Fibroblast of skin of left biceps (primary cell): ENCODE measurements at regions not wholly inside any gene's neighbourhood (a gene's known extent, or its start where the extent isn't known, plus 50 kb on each side); places are given as distances from the start of the nearest gene placed in this dataset.
A peak's percentile ranks its signal among the peaks of the same experiment; 100 is the strongest.
"Not testable (repeated sequence)": the region's sequence is repeated elsewhere in the genome, so short reads cannot be mapped to it uniquely, and the experiment has no call there.

Source experiments
- DNase-seq, 2 experiments: peaks; one replicate each; pipeline ENCODE4 v3.0.0-alpha.2; 2013; ENCODE audit warnings: low read depth in 2 of 2

- no peak for DNase-seq
Observed at GRCh38 chr7:67619175-67619574, 622.5 kb downstream of the TYW1 start.

GRCh38 chr7:67620216-67620933 is 623.7 kb downstream of the TYW1 start:
- no peak for DNase-seq

- no peak for DNase-seq
Observed at GRCh38 chr7:67621704-67622103, 625.1 kb downstream of the TYW1 start.

- peak; percentile 42 to 47 for DNase-seq
Observed at GRCh38 chr7:67625257-67625737, 628.7 kb downstream of the TYW1 start.

GRCh38 chr7:67631476-67631875 is 634.8 kb downstream of the TYW1 start:
- DNase-seq: no peak

GRCh38 chr7:67635271-67635670 is 638.6 kb downstream of the TYW1 start:
- DNase-seq: no peak

GRCh38 chr7:67636348-67637022 is 639.9 kb downstream of the TYW1 start:
- DNase-seq: no peak

- no peak for DNase-seq
Observed at GRCh38 chr7:67637023-67637358, 640.4 kb downstream of the TYW1 start.

GRCh38 chr7:67642542-67642941 is 645.9 kb downstream of the TYW1 start:
- not testable (repeated sequence) for DNase-seq

- no peak for DNase-seq
Observed at GRCh38 chr7:67644151-67644550, 647.5 kb downstream of the TYW1 start.

GRCh38 chr7:67652937-67653336 is 656.3 kb downstream of the TYW1 start:
- no peak for DNase-seq

- DNase-seq: no peak
Observed at GRCh38 chr7:67653856-67654454, 657.3 kb downstream of the TYW1 start.

GRCh38 chr7:67654642-67655041 is 658.0 kb downstream of the TYW1 start:
- DNase-seq: no peak

GRCh38 chr7:67655168-67655567 is 658.5 kb downstream of the TYW1 start:
- no peak for DNase-seq

GRCh38 chr7:67659091-67659490 is 662.5 kb downstream of the TYW1 start:
- DNase-seq: no peak

GRCh38 chr7:67662804-67663203 is 666.2 kb downstream of the TYW1 start:
- no peak for DNase-seq

GRCh38 chr7:67663644-67664043 is 667.0 kb downstream of the TYW1 start:
- no peak for DNase-seq

- DNase-seq: not testable (repeated sequence)
Observed at GRCh38 chr7:67666359-67666758, 669.7 kb downstream of the TYW1 start.

GRCh38 chr7:67671006-67671548 is 674.4 kb downstream of the TYW1 start:
- DNase-seq: no peak

- no peak for DNase-seq
Observed at GRCh38 chr7:67673861-67674260, 677.2 kb downstream of the TYW1 start.

- not testable (repeated sequence) for DNase-seq
Observed at GRCh38 chr7:67674862-67675261, 678.2 kb downstream of the TYW1 start.

- DNase-seq: no peak
Observed at GRCh38 chr7:67675971-67676370, 679.3 kb downstream of the TYW1 start.

- no peak for DNase-seq
Observed at GRCh38 chr7:67678419-67678818, 681.8 kb downstream of the TYW1 start.
